Left ventricle myocardium inferior (tissue), 1 donor: ENCODE measurements at regions not wholly inside any gene's neighbourhood (a gene's known extent, or its start where the extent isn't known, plus 50 kb on each side); places are given as distances from the start of the nearest gene placed in this dataset.
"Not testable (repeated sequence)": the region's sequence is repeated elsewhere in the genome, so short reads cannot be mapped to it uniquely, and the experiment has no call there.

Experiments
- DNase-seq: peaks from one replicate; pipeline ENCODE4 v3.0.0-alpha.2; 2020
- H3K27ac ChIP-seq: fragments of 200-600 bp; replicated peaks from 2 replicates; pipeline ENCODE4 v1.8.0; 2021
- H3K27me3 ChIP-seq: fragments of 200-600 bp; 2 replicates; pipeline ENCODE4 v1.8.0; 2021; ENCODE audit warnings: low read depth
- H3K36me3 ChIP-seq: fragments of 200-600 bp; 2 replicates; pipeline ENCODE4 v1.8.0; 2021
- H3K4me1 ChIP-seq: fragments of 200-600 bp; 2 replicates; pipeline ENCODE4 v1.8.0; 2021
- H3K4me3 ChIP-seq: fragments of 200-600 bp; 2 replicates; pipeline ENCODE4 v1.8.0; 2021; ENCODE audit warnings: mild to moderate bottlenecking, moderate library complexity
- H3K9me3 ChIP-seq: fragments of 200-600 bp; replicated peaks from 2 replicates; pipeline ENCODE4 v1.8.0; 2021
- CTCF ChIP-seq: fragments of 200-600 bp; IDR thresholded peaks from 2 replicates; pipeline ENCODE4 v1.8.0; 2021; ENCODE audit warnings: antibody characterized with exemption, mild to moderate bottlenecking, borderline replicate concordance
- intact Hi-C: fragments of 100-400 bp; cut with micrococcal nuclease; formaldehyde crosslinking; loops from one replicate; pipeline ENCODE4 v1.11.0; 2022
- donor health status: DM: no; HTN: yes; CAD: no; lungs with severe emphysema.

- DNase-seq = no peak
- intact Hi-C loops = no loop called here
- Histone ChIP-seq H3K4me1 (no peaks in the 10 kb centered on the region), H3K4me3 (no peak overlapping the region), H3K27ac (no peak overlapping the region), H3K36me3 (no peaks in the 10 kb centered on the region), H3K9me3 (peaks cover 13% of the 10 kb centered on the region), H3K27me3 (no peaks in the 10 kb centered on the region)
- TF ChIP-seq CTCF = no peak
Measured at GRCh38 chr2:146413086-146413610, 1431.7 kb upstream of the ACVR2A start.

GRCh38 chr2:146412625-146413024 lies 1432.2 kb upstream of the ACVR2A start:
- no peaks in the 10 kb centered on the region for H3K27me3 ChIP-seq
- TF ChIP-seq CTCF = no peak
- intact Hi-C loops = no loop called here

GRCh38 chr2:146405402-146406309 lies 1439.2 kb upstream of the ACVR2A start:
- H3K27me3 ChIP-seq, H3K36me3 ChIP-seq, H3K4me1 ChIP-seq, DNase-seq, H3K9me3 ChIP-seq, intact Hi-C loops, H3K27ac ChIP-seq, H3K4me3 ChIP-seq: not testable (repeated sequence)

More at GRCh38 chr2:146412625-146413024, 1432.2 kb upstream of the ACVR2A start:
- Histone ChIP-seq H3K4me3 (no peak overlapping the region), H3K27ac (no peak overlapping the region), H3K9me3 (peaks cover 13% of the 10 kb centered on the region), H3K36me3 (no peaks in the 10 kb centered on the region), H3K4me1 (no peaks in the 10 kb centered on the region)
- DNase-seq = no peak

- H3K4me1 ChIP-seq, H3K27me3 ChIP-seq, DNase-seq, H3K9me3 ChIP-seq, H3K4me3 ChIP-seq, H3K36me3 ChIP-seq, intact Hi-C loops, H3K27ac ChIP-seq: not testable (repeated sequence)
Measured at GRCh38 chr2:146403546-146404160, 1441.2 kb upstream of the ACVR2A start.

- Histone ChIP-seq H3K4me3 (no peak overlapping the region), H3K27ac (no peak overlapping the region), H3K36me3 (no peaks in the 10 kb centered on the region), H3K27me3 (no peaks in the 10 kb centered on the region), H3K9me3 (no peaks in the 10 kb centered on the region), H3K4me1 (no peaks in the 10 kb centered on the region)
- no peak for TF ChIP-seq CTCF
- no peak for DNase-seq
- intact Hi-C loops = no loop called here
Measured at GRCh38 chr2:146392631-146393030, 1452.2 kb upstream of the ACVR2A start.

- no peak for TF ChIP-seq CTCF
- H3K4me1 ChIP-seq = no peaks in the 10 kb centered on the region
- no peaks in the 10 kb centered on the region for H3K9me3 ChIP-seq
- no peak overlapping the region for H3K27ac ChIP-seq
- intact Hi-C loops = no loop called here
- no peak overlapping the region for H3K4me3 ChIP-seq
- no peaks in the 10 kb centered on the region for H3K27me3 ChIP-seq
- DNase-seq = no peak
- H3K36me3 ChIP-seq = no peaks in the 10 kb centered on the region
Measured at GRCh38 chr2:146392186-146392585, 1452.6 kb upstream of the ACVR2A start.
